CD4-positive, alpha-beta T cell (primary cell): ENCODE measurements at regions not wholly inside any gene's neighbourhood (a gene's known extent, or its start where the extent isn't known, plus 50 kb on each side); places are given as distances from the start of the nearest gene placed in this dataset.

ENCODE experiments used
- ATAC-seq: fragments of 200-7000 bp; cut with Tn5 transposase; one replicate; pipeline ENCODE4 v1.10.0; 2022; ENCODE audit warnings: mild to moderate bottlenecking; ENCODE audit not compliant: poor library complexity
- CTCF ChIA-PET: fragments of 350-600 bp; sonication (Branson Sonifier 250); formaldehyde crosslinking; loops from one replicate; lab custom pipeline; 2021; ENCODE audit warnings: antibody characterized with exemption, inconsistent platforms; lab: Charles Lee
- POLR2A ChIA-PET: fragments of 350-600 bp; sonication (Branson Sonifier 250); formaldehyde crosslinking; loops from one replicate; lab custom pipeline; 2021; ENCODE audit warnings: antibody characterized with exemption, inconsistent platforms; lab: Charles Lee
- DNase-seq, 14 experiments: peaks; one replicate each; pipeline ENCODE4 v3.0.0-alpha.2; 2013 to 2020; ENCODE audit warnings: mixed read lengths in 2 of 14
- H3K27ac ChIP-seq, 2 donors: one replicate each; pipeline versions ENCODE4 v1.5.1 to v1.7.0; 2013; ENCODE audit warnings: low read length in 2 of 2, low read depth in 1 of 2, mild to moderate bottlenecking in 1 of 2
- H3K27me3 ChIP-seq, 2 experiments: 1 replicate in 1 of 2; 2 replicates in 1 of 2; pipeline versions ENCODE4 v1.6.1 to v1.7.0; 2013; ENCODE audit warnings: low read length in 2 of 2, control low read depth in 1 of 2, mild to moderate bottlenecking in 1 of 2, moderate library complexity in 1 of 2; ENCODE audit not compliant: insufficient read depth in 2 of 2, control insufficient read depth in 1 of 2
- H3K36me3 ChIP-seq: one replicate; pipeline ENCODE4 v1.6.1; 2013; ENCODE audit warnings: low read length, control low read depth; ENCODE audit not compliant: insufficient read depth
- H3K4me1 ChIP-seq: one replicate; pipeline ENCODE4 v1.6.1; 2013; ENCODE audit warnings: low read length, control low read depth; ENCODE audit not compliant: insufficient read depth
- H3K4me3 ChIP-seq: one replicate; pipeline ENCODE4 v1.5.1; 2013; ENCODE audit warnings: mild to moderate bottlenecking, low read length, moderate library complexity
- H3K9me3 ChIP-seq, 2 experiments: 1 replicate in 1 of 2; 2 replicates in 1 of 2; pipeline versions ENCODE4 v1.6.1 to v1.7.0; 2013; ENCODE audit warnings: low read length in 2 of 2, mild to moderate bottlenecking in 2 of 2, control low read depth in 1 of 2, moderate library complexity in 1 of 2; ENCODE audit not compliant: control insufficient read depth in 1 of 2, insufficient read depth in 1 of 2
- H3K27ac Mint-ChIP-seq: one replicate; pipeline ENCODE4 v1.8.0; 2020; ENCODE audit warnings: mixed read lengths
- H3K27me3 Mint-ChIP-seq: one replicate; pipeline ENCODE4 v1.8.0; 2021; ENCODE audit warnings: mixed read lengths
- H3K36me3 Mint-ChIP-seq: one replicate; pipeline ENCODE4 v1.8.0; 2021; ENCODE audit warnings: low read depth, mixed read lengths
- H3K4me1 Mint-ChIP-seq: one replicate; pipeline ENCODE4 v1.8.0; 2021; ENCODE audit warnings: low read depth, mixed read lengths
- H3K4me3 Mint-ChIP-seq: one replicate; pipeline ENCODE4 v1.8.0; 2020; ENCODE audit warnings: mild to moderate bottlenecking, mixed read lengths
- H3K9me3 Mint-ChIP-seq: one replicate; pipeline ENCODE4 v1.8.0; 2020; ENCODE audit warnings: mixed read lengths
- CTCF ChIP-seq: fragments of 200-600 bp; IDR thresholded peaks from one replicate; pipeline ENCODE4 v1.8.0; 2022; ENCODE audit warnings: antibody characterized with exemption, mild to moderate bottlenecking
- intact Hi-C, 2 experiments: fragments of 100-400 bp; cut with DNase I in 1 of 2; cut with micrococcal nuclease in 1 of 2; formaldehyde crosslinking; loops; one replicate each; pipeline versions ENCODE4 v1.15.1 to v1.9.0; 2023 to 2025; cut with DNase I, micrococcal nuclease

DNA sequence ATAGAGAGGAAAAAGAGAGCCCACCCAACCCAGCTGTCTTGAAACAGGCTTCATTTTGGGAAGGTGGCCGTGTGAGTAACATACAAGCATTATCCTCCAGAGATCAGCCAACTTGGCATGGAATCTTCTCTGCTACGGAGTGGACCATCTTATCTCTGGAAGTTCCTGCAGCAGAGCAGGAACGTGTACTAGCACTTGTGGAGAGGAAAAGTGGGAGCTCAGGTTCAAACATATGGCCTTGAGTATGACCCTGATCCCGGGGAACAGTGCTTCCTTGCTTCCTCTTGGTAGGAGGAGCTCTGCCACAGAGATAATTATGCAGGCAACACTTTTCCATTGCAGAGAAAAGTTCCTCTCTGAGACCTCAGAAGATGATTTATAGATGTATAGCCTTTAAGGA lies 490.4 kb upstream of the ACO1 start:
- Mint-ChIP-seq H3K4me3 (no peak overlapping the region), H3K27ac (no peak overlapping the region), H3K9me3 (no peaks in the 10 kb centered on the region), H3K27me3 (no peaks in the 10 kb centered on the region), H3K36me3 (no peaks in the 10 kb centered on the region), H3K4me1 (no peaks in the 10 kb centered on the region)
- no peak for ATAC-seq
- Histone ChIP-seq H3K4me1 (no peaks in the 10 kb centered on the region), H3K36me3 (no peaks in the 10 kb centered on the region), H3K27me3 (no peaks in the 10 kb centered on the region), H3K4me3 (no peak overlapping the region), H3K9me3 (no peaks in the 10 kb centered on the region), H3K27ac (no peak overlapping the region)
- CTCF ChIA-PET: no interaction called here
- POLR2A ChIA-PET: no interaction called here
- no peak for TF ChIP-seq CTCF
- no peak for DNase-seq
- intact Hi-C loops: no loop called here

- Histone ChIP-seq H3K4me3 (no peak overlapping the region), H3K27me3 (no peaks in the 10 kb centered on the region), H3K36me3 (no peaks in the 10 kb centered on the region), H3K27ac (no peak overlapping the region), H3K9me3 (no peaks in the 10 kb centered on the region), H3K4me1 (no peaks in the 10 kb centered on the region)
- Mint-ChIP-seq H3K9me3 (no peaks in the 10 kb centered on the region), H3K36me3 (no peaks in the 10 kb centered on the region), H3K27ac (no peak overlapping the region), H3K4me1 (no peaks in the 10 kb centered on the region), H3K27me3 (no peaks in the 10 kb centered on the region), H3K4me3 (no peak overlapping the region)
- ChIA-PET CTCF (no interaction called here), POLR2A (no interaction called here)
- intact Hi-C loops: no loop called here
- no peak for ATAC-seq
- no peak for DNase-seq
- TF ChIP-seq CTCF: no peak
Measured at GRCh38 chr9:31908158-31908890, 476.1 kb upstream of the ACO1 start.

- Mint-ChIP-seq H3K36me3 (no peaks in the 10 kb centered on the region), H3K27me3 (no peaks in the 10 kb centered on the region), H3K4me1 (no peaks in the 10 kb centered on the region), H3K4me3 (no peak overlapping the region), H3K27ac (no peak overlapping the region), H3K9me3 (no peaks in the 10 kb centered on the region)
- TF ChIP-seq CTCF: no peak
- intact Hi-C loops: no loop called here
- Histone ChIP-seq H3K4me3 (no peak overlapping the region), H3K27ac (no peak overlapping the region), H3K27me3 (no peaks in the 10 kb centered on the region), H3K4me1 (no peaks in the 10 kb centered on the region), H3K36me3 (no peaks in the 10 kb centered on the region), H3K9me3 (no peaks in the 10 kb centered on the region)
- ChIA-PET CTCF (no interaction called here), POLR2A (no interaction called here)
- DNase-seq: no peak
- ATAC-seq: no peak
Measured at GRCh38 chr9:31908891-31909480, 475.5 kb upstream of the ACO1 start.
